Mesothelial cell of epicardium (in vitro differentiated cells): ENCODE measurements at regions not wholly inside any gene's neighbourhood (a gene's known extent, or its start where the extent isn't known, plus 50 kb on each side); places are given as distances from the start of the nearest gene placed in this dataset.
"Not testable (repeated sequence)": the region's sequence is repeated elsewhere in the genome, so short reads cannot be mapped to it uniquely, and the experiment has no call there.

ENCODE experiments used
- DNase-seq, 2 experiments: peaks; one replicate each; pipeline ENCODE4 v3.0.0; 2021; ENCODE audit warnings: low spot score in 2 of 2; ENCODE audit not compliant: unreplicated experiment in 2 of 2
- H3K27ac Mint-ChIP-seq: 2 replicates; pipeline ENCODE4 v1.8.0; 2021; ENCODE audit warnings: mixed read lengths
- H3K27me3 Mint-ChIP-seq: 2 replicates; pipeline ENCODE4 v1.8.0; 2021; ENCODE audit warnings: low read depth, mixed read lengths
- H3K36me3 Mint-ChIP-seq: 2 replicates; pipeline ENCODE4 v1.8.0; 2021; ENCODE audit warnings: mixed read lengths
- H3K4me1 Mint-ChIP-seq: 2 replicates; pipeline ENCODE4 v1.8.0; 2021; ENCODE audit warnings: mixed read lengths
- H3K4me3 Mint-ChIP-seq: 2 replicates; pipeline ENCODE4 v1.8.0; 2021; ENCODE audit warnings: mild to moderate bottlenecking, moderate library complexity, mixed read lengths
- H3K9me3 Mint-ChIP-seq: 2 replicates; pipeline ENCODE4 v1.8.0; 2021; ENCODE audit warnings: mixed read lengths
- TF ChIP-seq, protein P1 (sequence below): fragments of 200-600 bp; sonication (generic); IDR thresholded peaks from one replicate; pipeline ENCODE4 v1.5.0; 2021; ENCODE audit warnings: antibody characterized with exemption; ENCODE audit not compliant: unreplicated experiment

DNA sequence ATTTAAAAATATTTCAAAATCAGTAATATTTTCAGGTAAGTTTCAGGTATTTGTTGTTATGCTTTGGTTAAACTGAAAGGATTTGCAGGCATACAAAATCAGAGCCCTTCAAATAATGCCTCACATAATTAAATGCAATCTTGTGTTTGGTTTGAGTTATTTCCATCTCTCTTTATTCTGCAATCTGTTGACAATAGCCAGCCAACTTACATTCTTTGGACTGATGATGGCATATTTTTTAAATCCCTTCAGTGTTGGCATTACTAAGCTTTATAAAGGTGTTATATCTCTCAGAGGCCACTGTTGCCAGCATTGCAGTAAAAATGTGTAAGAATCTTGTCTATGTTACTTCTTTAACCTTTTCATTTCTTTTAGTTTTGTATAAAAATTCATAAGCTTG lies 257.2 kb upstream of the RFC3 start:
- TF ChIP-seq, protein P1, sequence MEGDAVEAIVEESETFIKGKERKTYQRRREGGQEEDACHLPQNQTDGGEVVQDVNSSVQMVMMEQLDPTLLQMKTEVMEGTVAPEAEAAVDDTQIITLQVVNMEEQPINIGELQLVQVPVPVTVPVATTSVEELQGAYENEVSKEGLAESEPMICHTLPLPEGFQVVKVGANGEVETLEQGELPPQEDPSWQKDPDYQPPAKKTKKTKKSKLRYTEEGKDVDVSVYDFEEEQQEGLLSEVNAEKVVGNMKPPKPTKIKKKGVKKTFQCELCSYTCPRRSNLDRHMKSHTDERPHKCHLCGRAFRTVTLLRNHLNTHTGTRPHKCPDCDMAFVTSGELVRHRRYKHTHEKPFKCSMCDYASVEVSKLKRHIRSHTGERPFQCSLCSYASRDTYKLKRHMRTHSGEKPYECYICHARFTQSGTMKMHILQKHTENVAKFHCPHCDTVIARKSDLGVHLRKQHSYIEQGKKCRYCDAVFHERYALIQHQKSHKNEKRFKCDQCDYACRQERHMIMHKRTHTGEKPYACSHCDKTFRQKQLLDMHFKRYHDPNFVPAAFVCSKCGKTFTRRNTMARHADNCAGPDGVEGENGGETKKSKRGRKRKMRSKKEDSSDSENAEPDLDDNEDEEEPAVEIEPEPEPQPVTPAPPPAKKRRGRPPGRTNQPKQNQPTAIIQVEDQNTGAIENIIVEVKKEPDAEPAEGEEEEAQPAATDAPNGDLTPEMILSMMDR = no peak
- no peaks in the 10 kb centered on the region for H3K36me3 Mint-ChIP-seq
- peaks cover 10% of the 10 kb centered on the region for H3K9me3 Mint-ChIP-seq
- peaks cover 6% of the 10 kb centered on the region for H3K4me1 Mint-ChIP-seq
- H3K27me3 Mint-ChIP-seq = no peaks in the 10 kb centered on the region
- no peak overlapping the region for H3K4me3 Mint-ChIP-seq
- DNase-seq = no peak
- H3K27ac Mint-ChIP-seq = no peak overlapping the region

DNA sequence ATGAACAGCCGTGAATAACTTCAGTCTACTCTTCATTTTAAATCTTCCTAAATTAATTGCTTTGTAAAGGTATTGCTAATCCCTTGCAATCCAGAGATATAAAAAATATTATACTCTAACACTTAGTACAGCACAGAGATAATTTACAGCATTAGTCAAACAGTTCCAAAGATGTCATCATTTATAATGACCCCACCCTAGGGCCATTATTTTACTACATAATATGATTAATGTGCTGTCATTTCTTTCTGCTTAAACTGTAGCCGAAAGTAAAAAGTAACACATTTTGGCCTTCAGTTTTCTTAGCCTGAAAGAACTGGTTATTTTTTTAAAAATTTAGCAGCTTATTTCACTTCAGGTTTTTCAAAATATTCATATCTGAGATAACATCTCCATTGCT lies 256.3 kb upstream of the RFC3 start:
- no peak overlapping the region for H3K4me3 Mint-ChIP-seq
- peaks cover 6% of the 10 kb centered on the region for H3K4me1 Mint-ChIP-seq

DNA sequence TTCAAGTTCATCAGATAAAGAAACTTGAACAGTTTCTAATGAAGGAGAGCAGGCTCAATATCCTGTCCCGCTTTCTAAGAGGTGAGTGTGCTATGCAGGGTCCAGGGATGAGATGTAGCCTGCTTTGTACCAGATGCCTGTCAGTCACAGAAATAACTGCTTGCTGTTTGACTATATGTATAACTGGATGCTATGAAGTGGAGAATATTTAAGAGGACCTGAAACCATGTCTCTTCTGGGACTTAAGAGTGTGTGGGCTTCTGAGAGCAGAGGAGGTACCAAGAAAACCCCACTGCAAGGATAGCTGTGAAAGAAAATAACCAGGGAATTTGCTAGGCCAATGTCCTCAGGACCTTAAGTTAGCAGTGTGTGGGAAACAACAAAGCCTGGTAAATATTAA lies 246.3 kb upstream of the RFC3 start:
- no peak overlapping the region for H3K27ac Mint-ChIP-seq
- H3K4me1 Mint-ChIP-seq = no peaks in the 10 kb centered on the region
- DNase-seq = no peak
- no peaks in the 10 kb centered on the region for H3K27me3 Mint-ChIP-seq
- H3K4me3 Mint-ChIP-seq = no peak overlapping the region
- H3K36me3 Mint-ChIP-seq = no peaks in the 10 kb centered on the region
- H3K9me3 Mint-ChIP-seq = peaks cover 5% of the 10 kb centered on the region
- TF ChIP-seq, protein P1 = no peak

More for the DNA sequence above, 256.3 kb upstream of the RFC3 start:
- no peaks in the 10 kb centered on the region for H3K27me3 Mint-ChIP-seq
- no peak overlapping the region for H3K27ac Mint-ChIP-seq
- H3K36me3 Mint-ChIP-seq = no peaks in the 10 kb centered on the region
- TF ChIP-seq, protein P1 = no peak
- DNase-seq = no peak
- H3K9me3 Mint-ChIP-seq = peaks cover 10% of the 10 kb centered on the region

DNA sequence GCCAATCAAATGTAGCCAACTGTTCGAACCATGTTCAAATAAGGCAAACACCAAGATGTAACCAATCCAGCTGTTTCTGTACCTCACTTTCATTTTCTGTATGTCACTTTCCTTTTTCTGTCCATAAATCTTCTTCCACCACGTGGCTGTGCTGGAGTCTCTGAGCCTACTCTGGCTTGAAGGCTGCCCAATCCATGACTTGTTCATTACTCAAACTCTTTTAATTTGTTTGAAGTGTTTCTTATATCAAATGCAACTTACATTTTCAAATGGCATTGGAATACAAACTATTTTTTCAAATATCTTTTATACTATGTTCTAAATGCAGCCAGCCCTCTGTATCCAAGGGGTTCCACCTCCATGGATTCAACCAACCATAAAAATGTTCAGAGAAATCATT lies 245.6 kb upstream of the RFC3 start:
- H3K36me3 Mint-ChIP-seq, H3K4me3 Mint-ChIP-seq, H3K27me3 Mint-ChIP-seq, H3K27ac Mint-ChIP-seq, H3K4me1 Mint-ChIP-seq, H3K9me3 Mint-ChIP-seq, DNase-seq: not testable (repeated sequence)

DNA sequence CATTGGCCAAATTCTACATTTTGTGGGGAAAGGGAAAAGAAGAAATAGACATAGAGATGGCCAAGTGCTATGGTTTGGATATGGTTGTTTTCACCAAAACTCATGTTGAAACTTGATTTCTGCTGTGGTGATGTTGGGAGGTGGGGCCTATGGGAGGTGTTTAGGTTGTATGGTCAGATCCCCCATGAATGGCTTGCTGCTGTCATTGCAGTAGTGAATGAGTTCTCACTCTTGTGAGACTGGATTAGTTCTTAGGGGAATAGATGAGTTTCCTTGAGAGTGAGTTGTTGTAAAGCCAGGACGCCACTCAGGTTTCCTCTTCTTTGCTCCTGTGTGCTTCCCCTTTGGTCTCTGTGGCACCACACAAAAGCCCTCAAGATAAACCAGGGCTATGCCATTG lies 242.6 kb upstream of the RFC3 start:
- H3K4me1 Mint-ChIP-seq = peaks cover 9% of the 10 kb centered on the region
- no peaks in the 10 kb centered on the region for H3K27me3 Mint-ChIP-seq
- peaks cover 11% of the 10 kb centered on the region for H3K9me3 Mint-ChIP-seq
- TF ChIP-seq, protein P1 = no peak
- no peak overlapping the region for H3K27ac Mint-ChIP-seq
- DNase-seq = no peak
- no peaks in the 10 kb centered on the region for H3K36me3 Mint-ChIP-seq
- H3K4me3 Mint-ChIP-seq = no peak overlapping the region

DNA sequence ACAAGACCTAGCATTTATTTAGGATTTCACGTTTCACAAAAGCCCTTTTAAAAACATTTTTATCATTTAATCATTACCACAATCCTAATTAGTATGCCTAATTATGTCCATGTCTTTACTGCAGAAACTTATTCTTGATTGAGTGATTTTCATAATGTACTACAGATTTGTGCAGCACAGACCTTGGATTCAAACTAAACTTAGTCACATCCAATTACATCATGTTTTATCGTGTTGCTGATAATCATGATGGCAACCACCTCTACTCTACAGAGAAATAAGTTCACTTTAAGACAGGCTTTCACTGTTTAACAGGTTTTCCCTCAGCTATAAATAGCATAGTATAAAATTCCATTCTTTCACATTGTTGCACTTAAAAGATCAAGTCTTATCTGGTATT lies 240.9 kb upstream of the RFC3 start:
- DNase-seq = no peak
- peaks cover 9% of the 10 kb centered on the region for H3K4me1 Mint-ChIP-seq
- no peaks in the 10 kb centered on the region for H3K36me3 Mint-ChIP-seq

More for the DNA sequence above, 240.9 kb upstream of the RFC3 start:
- H3K9me3 Mint-ChIP-seq = peaks cover 11% of the 10 kb centered on the region
- H3K27me3 Mint-ChIP-seq = no peaks in the 10 kb centered on the region
- H3K4me3 Mint-ChIP-seq = no peak overlapping the region
- H3K27ac Mint-ChIP-seq = no peak overlapping the region
- TF ChIP-seq, protein P1 = no peak
